ENCODE measurements at regions not wholly inside any gene's neighbourhood (a gene's known extent, or its start where the extent isn't known, plus 50 kb on each side); places are given as distances from the start of the nearest gene placed in this dataset.
"Not testable (repeated sequence)": the region's sequence is repeated elsewhere in the genome, so short reads cannot be mapped to it uniquely, and the experiment has no call there.

DNA sequence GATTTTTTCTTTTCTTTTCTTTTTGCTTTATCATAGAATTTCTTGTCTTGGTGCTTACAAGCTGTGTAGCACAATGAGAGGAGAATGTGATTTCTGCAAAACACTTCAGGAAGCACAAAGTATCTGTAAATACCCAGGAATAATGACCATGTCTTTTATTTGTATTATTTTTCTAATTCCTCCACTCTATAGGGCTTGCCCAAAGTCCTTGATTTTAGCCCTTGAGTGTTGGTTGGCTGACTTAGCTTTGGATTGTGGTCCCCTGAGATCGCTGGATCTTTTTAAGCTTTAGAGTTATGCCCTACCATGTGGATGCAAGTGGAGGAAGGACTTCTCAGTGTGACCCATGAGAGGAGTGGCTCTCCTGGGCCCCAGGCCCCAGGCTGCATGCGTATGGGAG lies 52.2 kb downstream of the HOXC4 start:
- H3K4me3 ChIP-seq (ENCODE audit: low read depth in 1 of 2, low read length in 2 of 2); H3K27me3 ChIP-seq (ENCODE audit: control insufficient read depth in 1 of 2, insufficient read depth in 2 of 2, low read length in 2 of 2); H3K36me3 ChIP-seq (ENCODE audit: control insufficient read depth in 1 of 2, insufficient read depth in 2 of 2, low read length in 2 of 2): not testable (repeated sequence)

GRCh38 chr12:54106252-54106651 lies 52.6 kb downstream of the HOXC4 start:
- not testable (repeated sequence) for H3K27me3 ChIP-seq (ENCODE audit: control insufficient read depth in 1 of 2, insufficient read depth in 2 of 2, low read length in 2 of 2); H3K27ac ChIP-seq (ENCODE audit: low read depth, low read length); H3K9me3 ChIP-seq (ENCODE audit: control insufficient read depth in 1 of 2, low read length in 2 of 2); H3K36me3 ChIP-seq (ENCODE audit: control insufficient read depth in 1 of 2, insufficient read depth in 2 of 2, low read length in 2 of 2); H3K9ac ChIP-seq (ENCODE audit: low read depth in 1 of 2, low read length in 2 of 2); H3K4me1 ChIP-seq (ENCODE audit: control insufficient read depth in 1 of 2, insufficient read depth in 2 of 2, low read length in 2 of 2); H3K4me3 ChIP-seq (ENCODE audit: low read depth in 1 of 2, low read length in 2 of 2)

More for the DNA sequence above, 52.2 kb downstream of the HOXC4 start:
- not testable (repeated sequence) for H3K27ac ChIP-seq (ENCODE audit: low read depth, low read length); H3K9me3 ChIP-seq (ENCODE audit: control insufficient read depth in 1 of 2, low read length in 2 of 2); H3K4me1 ChIP-seq (ENCODE audit: control insufficient read depth in 1 of 2, insufficient read depth in 2 of 2, low read length in 2 of 2); H3K9ac ChIP-seq (ENCODE audit: low read depth in 1 of 2, low read length in 2 of 2)

- H3K27ac ChIP-seq (ENCODE audit: low read depth, low read length); H3K9ac ChIP-seq (ENCODE audit: low read depth in 1 of 2, low read length in 2 of 2); H3K9me3 ChIP-seq (ENCODE audit: control insufficient read depth in 1 of 2, low read length in 2 of 2); H3K4me3 ChIP-seq (ENCODE audit: low read depth in 1 of 2, low read length in 2 of 2); H3K4me1 ChIP-seq (ENCODE audit: control insufficient read depth in 1 of 2, insufficient read depth in 2 of 2, low read length in 2 of 2); H3K27me3 ChIP-seq (ENCODE audit: control insufficient read depth in 1 of 2, insufficient read depth in 2 of 2, low read length in 2 of 2); H3K36me3 ChIP-seq (ENCODE audit: control insufficient read depth in 1 of 2, insufficient read depth in 2 of 2, low read length in 2 of 2): not testable (repeated sequence)
These were observed 53.4 kb downstream of the HOXC4 start for GRCh38 chr12:54106803-54107579.

- not testable (repeated sequence) for H3K4me1 ChIP-seq (ENCODE audit: control insufficient read depth in 1 of 2, insufficient read depth in 2 of 2, low read length in 2 of 2); H3K4me3 ChIP-seq (ENCODE audit: low read depth in 1 of 2, low read length in 2 of 2); H3K36me3 ChIP-seq (ENCODE audit: control insufficient read depth in 1 of 2, insufficient read depth in 2 of 2, low read length in 2 of 2); H3K27me3 ChIP-seq (ENCODE audit: control insufficient read depth in 1 of 2, insufficient read depth in 2 of 2, low read length in 2 of 2); H3K9me3 ChIP-seq (ENCODE audit: control insufficient read depth in 1 of 2, low read length in 2 of 2); H3K27ac ChIP-seq (ENCODE audit: low read depth, low read length); H3K9ac ChIP-seq (ENCODE audit: low read depth in 1 of 2, low read length in 2 of 2)
These were observed 58.7 kb downstream of the HOXC4 start for GRCh38 chr12:54112336-54112735.

- not testable (repeated sequence) for H3K27me3 ChIP-seq (ENCODE audit: control insufficient read depth in 1 of 2, insufficient read depth in 2 of 2, low read length in 2 of 2); H3K4me3 ChIP-seq (ENCODE audit: low read depth in 1 of 2, low read length in 2 of 2); H3K27ac ChIP-seq (ENCODE audit: low read depth, low read length); H3K9me3 ChIP-seq (ENCODE audit: control insufficient read depth in 1 of 2, low read length in 2 of 2); H3K4me1 ChIP-seq (ENCODE audit: control insufficient read depth in 1 of 2, insufficient read depth in 2 of 2, low read length in 2 of 2); H3K36me3 ChIP-seq (ENCODE audit: control insufficient read depth in 1 of 2, insufficient read depth in 2 of 2, low read length in 2 of 2); H3K9ac ChIP-seq (ENCODE audit: low read depth in 1 of 2, low read length in 2 of 2)
These were observed 62.4 kb downstream of the HOXC4 start for GRCh38 chr12:54116055-54116454.

GRCh38 chr12:54117392-54117791 lies 63.8 kb downstream of the HOXC4 start:
- not testable (repeated sequence) for H3K9me3 ChIP-seq (ENCODE audit: control insufficient read depth in 1 of 2, low read length in 2 of 2); H3K27ac ChIP-seq (ENCODE audit: low read depth, low read length); H3K4me1 ChIP-seq (ENCODE audit: control insufficient read depth in 1 of 2, insufficient read depth in 2 of 2, low read length in 2 of 2); H3K9ac ChIP-seq (ENCODE audit: low read depth in 1 of 2, low read length in 2 of 2); H3K27me3 ChIP-seq (ENCODE audit: control insufficient read depth in 1 of 2, insufficient read depth in 2 of 2, low read length in 2 of 2); H3K36me3 ChIP-seq (ENCODE audit: control insufficient read depth in 1 of 2, insufficient read depth in 2 of 2, low read length in 2 of 2); H3K4me3 ChIP-seq (ENCODE audit: low read depth in 1 of 2, low read length in 2 of 2)

DNA sequence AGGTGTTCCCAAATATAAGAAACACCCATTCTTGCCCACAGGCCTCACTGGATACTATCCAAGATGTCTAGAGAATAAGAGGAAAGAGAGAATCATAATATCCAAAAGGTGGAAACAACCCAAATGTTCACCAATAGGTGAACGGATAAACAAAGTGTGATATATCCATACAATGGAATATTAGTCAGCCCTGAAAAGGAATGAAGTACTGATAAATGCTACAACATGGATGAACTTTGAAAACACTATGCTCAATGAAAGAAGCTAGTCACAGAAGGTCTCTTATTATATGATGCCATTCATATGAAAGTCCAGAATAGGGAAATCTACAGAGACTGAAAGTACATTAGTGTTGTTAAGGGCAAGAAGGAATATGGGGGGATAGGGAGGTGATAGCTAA lies 65.4 kb downstream of the HOXC4 start:
- not testable (repeated sequence) for H3K4me1 ChIP-seq (ENCODE audit: control insufficient read depth in 1 of 2, insufficient read depth in 2 of 2, low read length in 2 of 2); H3K27me3 ChIP-seq (ENCODE audit: control insufficient read depth in 1 of 2, insufficient read depth in 2 of 2, low read length in 2 of 2)

GRCh38 chr12:54123981-54124380 lies 64.8 kb downstream of the SMUG1 start:
- H3K4me1 ChIP-seq (ENCODE audit: control insufficient read depth in 1 of 2, insufficient read depth in 2 of 2, low read length in 2 of 2); H3K4me3 ChIP-seq (ENCODE audit: low read depth in 1 of 2, low read length in 2 of 2); H3K9me3 ChIP-seq (ENCODE audit: control insufficient read depth in 1 of 2, low read length in 2 of 2); H3K36me3 ChIP-seq (ENCODE audit: control insufficient read depth in 1 of 2, insufficient read depth in 2 of 2, low read length in 2 of 2); H3K9ac ChIP-seq (ENCODE audit: low read depth in 1 of 2, low read length in 2 of 2); H3K27ac ChIP-seq (ENCODE audit: low read depth, low read length): not testable (repeated sequence)
- H3K27me3 ChIP-seq (ENCODE audit: control insufficient read depth in 1 of 2, insufficient read depth in 2 of 2, low read length in 2 of 2): peaks cover 13 to 24% of the 10 kb centered on the region in 2 donors

More for the DNA sequence above, 65.4 kb downstream of the HOXC4 start:
- H3K4me3 ChIP-seq (ENCODE audit: low read depth in 1 of 2, low read length in 2 of 2); H3K36me3 ChIP-seq (ENCODE audit: control insufficient read depth in 1 of 2, insufficient read depth in 2 of 2, low read length in 2 of 2); H3K27ac ChIP-seq (ENCODE audit: low read depth, low read length); H3K9ac ChIP-seq (ENCODE audit: low read depth in 1 of 2, low read length in 2 of 2); H3K9me3 ChIP-seq (ENCODE audit: control insufficient read depth in 1 of 2, low read length in 2 of 2): not testable (repeated sequence)

DNA sequence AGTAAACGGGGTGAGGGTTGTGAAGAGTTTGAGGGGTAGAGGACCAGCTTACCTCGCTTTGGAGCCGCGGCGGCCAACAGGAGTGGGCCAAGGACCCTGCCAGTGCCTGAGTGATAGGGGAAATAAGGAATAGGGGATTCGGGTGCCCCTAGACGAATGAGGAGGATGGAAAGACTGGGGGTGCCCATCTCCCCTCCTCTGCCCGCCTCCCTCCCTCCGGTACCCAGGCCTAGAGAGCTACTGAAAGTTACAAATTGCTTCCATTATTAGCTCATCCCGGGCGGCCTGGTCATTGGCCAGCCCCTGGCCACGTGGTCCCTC lies 63.1 kb downstream of the SMUG1 start:
- peak overlapping the region; percentile 66 to 74 for H3K4me3 ChIP-seq (ENCODE audit: low read depth in 1 of 2, low read length in 2 of 2)
- not testable (repeated sequence) for H3K9me3 ChIP-seq (ENCODE audit: control insufficient read depth in 1 of 2, low read length in 2 of 2); H3K27ac ChIP-seq (ENCODE audit: low read depth, low read length); H3K36me3 ChIP-seq (ENCODE audit: control insufficient read depth in 1 of 2, insufficient read depth in 2 of 2, low read length in 2 of 2); H3K4me1 ChIP-seq (ENCODE audit: control insufficient read depth in 1 of 2, insufficient read depth in 2 of 2, low read length in 2 of 2)
- peaks cover 13 to 25% of the 10 kb centered on the region in 2 donors for H3K27me3 ChIP-seq (ENCODE audit: control insufficient read depth in 1 of 2, insufficient read depth in 2 of 2, low read length in 2 of 2)
- peak overlapping the region in 1 of 2 donors; percentile 56 for H3K9ac ChIP-seq (ENCODE audit: low read depth in 1 of 2, low read length in 2 of 2)

GRCh38 chr12:54126029-54126695 lies 62.6 kb downstream of the SMUG1 start:
- H3K4me1 ChIP-seq (ENCODE audit: control insufficient read depth in 1 of 2, insufficient read depth in 2 of 2, low read length in 2 of 2): peaks cover 3 to 8% of the 10 kb centered on the region in 2 donors
- H3K27me3 ChIP-seq (ENCODE audit: control insufficient read depth in 1 of 2, insufficient read depth in 2 of 2, low read length in 2 of 2): peaks cover 13 to 29% of the 10 kb centered on the region in 2 donors
- peak overlapping the region; percentile 66 to 74 for H3K4me3 ChIP-seq (ENCODE audit: low read depth in 1 of 2, low read length in 2 of 2)
- no peaks in the 10 kb centered on the region for H3K36me3 ChIP-seq (ENCODE audit: control insufficient read depth in 1 of 2, insufficient read depth in 2 of 2, low read length in 2 of 2)
- peak overlapping the region; percentile 52 to 56 for H3K9ac ChIP-seq (ENCODE audit: low read depth in 1 of 2, low read length in 2 of 2)
- H3K27ac ChIP-seq (ENCODE audit: low read depth, low read length): peak overlapping the region; percentile 67
- no peaks in the 10 kb centered on the region for H3K9me3 ChIP-seq (ENCODE audit: control insufficient read depth in 1 of 2, low read length in 2 of 2)

Measured in duodenal mucosa (tissue), 2 donors.